GM18517 (cell line): ENCODE measurements at regions not wholly inside any gene's neighbourhood (a gene's known extent, or its start where the extent isn't known, plus 50 kb on each side); places are given as distances from the start of the nearest gene placed in this dataset.

Experiments used
- ATAC-seq: cut with Tn5 transposase; IDR thresholded peaks from one replicate; pipeline ENCODE4 v1.9.1; 2021; ENCODE audit warnings: mild to moderate bottlenecking, moderate library complexity; ENCODE audit not compliant: unreplicated experiment

DNA sequence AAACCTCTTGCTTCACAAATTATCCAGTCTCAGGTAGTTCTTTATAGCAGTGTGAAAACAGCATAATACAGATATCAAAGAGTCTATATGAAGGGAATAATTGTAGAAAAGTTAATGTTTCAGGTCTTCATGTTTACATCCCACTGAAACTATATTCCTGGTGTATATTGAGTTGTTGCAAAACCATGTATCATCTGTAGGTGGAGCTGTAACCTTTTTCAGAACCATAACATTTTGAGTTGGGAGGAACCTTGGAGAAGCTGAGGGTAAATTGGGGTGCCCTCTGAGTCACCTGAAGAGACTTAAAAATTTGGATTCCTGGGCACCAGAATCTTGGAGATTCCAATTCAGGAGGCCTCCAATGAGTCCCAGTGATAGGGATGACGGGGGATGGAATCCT is 51.9 kb upstream of the TAPT1 start:
- no peak for ATAC-seq
